ENCODE measurements at regions not wholly inside any gene's neighbourhood (a gene's known extent, or its start where the extent isn't known, plus 50 kb on each side); places are given as distances from the start of the nearest gene placed in this dataset.

DNA sequence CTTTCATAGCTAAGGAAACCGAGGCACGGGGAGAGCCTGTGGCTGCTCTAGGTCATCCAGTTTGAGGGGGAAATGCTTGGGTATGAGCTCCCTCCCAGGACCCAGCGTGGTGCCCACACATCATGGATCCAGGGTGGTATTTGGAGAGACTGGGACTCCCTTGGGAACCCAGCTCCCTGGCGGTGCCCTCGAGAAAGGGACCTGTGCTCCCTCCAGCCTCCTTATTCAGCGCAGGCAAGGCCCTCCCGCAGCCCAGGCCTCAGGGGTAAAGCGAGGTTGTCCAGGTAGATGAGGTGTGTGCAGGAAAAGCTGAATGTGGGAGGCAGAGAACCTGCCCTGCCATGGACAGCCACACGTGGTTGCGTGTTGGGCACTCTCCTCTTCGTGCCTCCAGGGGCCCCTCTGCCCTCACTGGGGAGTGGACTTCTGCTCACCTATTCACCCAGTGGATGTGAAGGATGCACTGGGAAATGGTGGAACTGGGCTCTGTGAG lies 53.8 kb upstream of the GPR78 start:
- no TSS peak for BruUV-seq (replicated peaks)
- in situ Hi-C loops (cut with MboI): no loop called here
- Histone ChIP-seq H3K27me3 (ENCODE audit: control insufficient read depth in 2 of 2, insufficient read depth in 2 of 2, low read length in 2 of 2) (no peaks in the 10 kb centered on the region), H3K79me2 (ENCODE audit: control insufficient read depth, insufficient read depth, low read length) (no peaks in the 10 kb centered on the region), H3K36me3 (ENCODE audit: control insufficient read depth, insufficient read depth, low read length) (no peaks in the 10 kb centered on the region), H3K27ac (ENCODE audit: extremely low read depth, low read depth, low read length) (no peak overlapping the region), H3K4me1 (replicated peaks in 1 of 2; ENCODE audit: control insufficient read depth in 2 of 2, insufficient read depth in 2 of 2, low read length in 2 of 2) (peaks cover 0 to 3% of the 10 kb centered on the region in 2 experiments; a peak in 1 of 5 replicates), H3K4me3 (no peak overlapping the region), H3K4me2 (ENCODE audit: insufficient read depth, low read length) (no peak overlapping the region), H4K20me1 (replicated peaks; ENCODE audit: control insufficient read depth, insufficient read depth, low read length) (no peaks in the 10 kb centered on the region), H3K9me1 (ENCODE audit: control insufficient read depth, insufficient read depth, low read length) (no peaks in the 10 kb centered on the region), H3K9me3 (replicated peaks; ENCODE audit: control insufficient read depth, insufficient read depth, low read depth, low read length) (no peaks in the 10 kb centered on the region), H2AFZ (ENCODE audit: low read depth, low read length) (no peak overlapping the region), H3K9ac (ENCODE audit: insufficient read depth in 1 of 2, low read depth in 2 of 2, low read length in 2 of 2) (no peak overlapping the region)
- TF ChIP-seq SMC3 (conservative IDR thresholded peaks at IDR 0.05; ENCODE audit: insufficient read depth, low read depth, low read length): no peak
- TF ChIP-seq, protein P1, sequence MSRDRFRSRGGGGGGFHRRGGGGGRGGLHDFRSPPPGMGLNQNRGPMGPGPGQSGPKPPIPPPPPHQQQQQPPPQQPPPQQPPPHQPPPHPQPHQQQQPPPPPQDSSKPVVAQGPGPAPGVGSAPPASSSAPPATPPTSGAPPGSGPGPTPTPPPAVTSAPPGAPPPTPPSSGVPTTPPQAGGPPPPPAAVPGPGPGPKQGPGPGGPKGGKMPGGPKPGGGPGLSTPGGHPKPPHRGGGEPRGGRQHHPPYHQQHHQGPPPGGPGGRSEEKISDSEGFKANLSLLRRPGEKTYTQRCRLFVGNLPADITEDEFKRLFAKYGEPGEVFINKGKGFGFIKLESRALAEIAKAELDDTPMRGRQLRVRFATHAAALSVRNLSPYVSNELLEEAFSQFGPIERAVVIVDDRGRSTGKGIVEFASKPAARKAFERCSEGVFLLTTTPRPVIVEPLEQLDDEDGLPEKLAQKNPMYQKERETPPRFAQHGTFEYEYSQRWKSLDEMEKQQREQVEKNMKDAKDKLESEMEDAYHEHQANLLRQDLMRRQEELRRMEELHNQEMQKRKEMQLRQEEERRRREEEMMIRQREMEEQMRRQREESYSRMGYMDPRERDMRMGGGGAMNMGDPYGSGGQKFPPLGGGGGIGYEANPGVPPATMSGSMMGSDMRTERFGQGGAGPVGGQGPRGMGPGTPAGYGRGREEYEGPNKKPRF (IDR thresholded peaks at IDR 0.05; ENCODE audit: low read depth, low read length): no peak
- TF ChIP-seq, protein P2, sequence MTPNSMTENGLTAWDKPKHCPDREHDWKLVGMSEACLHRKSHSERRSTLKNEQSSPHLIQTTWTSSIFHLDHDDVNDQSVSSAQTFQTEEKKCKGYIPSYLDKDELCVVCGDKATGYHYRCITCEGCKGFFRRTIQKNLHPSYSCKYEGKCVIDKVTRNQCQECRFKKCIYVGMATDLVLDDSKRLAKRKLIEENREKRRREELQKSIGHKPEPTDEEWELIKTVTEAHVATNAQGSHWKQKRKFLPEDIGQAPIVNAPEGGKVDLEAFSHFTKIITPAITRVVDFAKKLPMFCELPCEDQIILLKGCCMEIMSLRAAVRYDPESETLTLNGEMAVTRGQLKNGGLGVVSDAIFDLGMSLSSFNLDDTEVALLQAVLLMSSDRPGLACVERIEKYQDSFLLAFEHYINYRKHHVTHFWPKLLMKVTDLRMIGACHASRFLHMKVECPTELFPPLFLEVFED (CRISPR knock-in tag; conservative IDR thresholded peaks at IDR 0.05): no peak
- no peak for TF ChIP-seq GABPB1 (CRISPR knock-in tag; IDR thresholded peaks at IDR 0.05)
- no peak for TF ChIP-seq ZNF830 (CRISPR knock-in tag; IDR thresholded peaks at IDR 0.05)
- TF ChIP-seq HNRNPK (IDR thresholded peaks at IDR 0.05; ENCODE audit: low read depth, low read length, poor library complexity, severe bottlenecking): no peak
- no peak for TF ChIP-seq PYGO2 (tag; IDR thresholded peaks at IDR 0.05)
- TF ChIP-seq NBN (IDR thresholded peaks at IDR 0.05; ENCODE audit: low read depth): no peak
- TF ChIP-seq, protein P3, sequence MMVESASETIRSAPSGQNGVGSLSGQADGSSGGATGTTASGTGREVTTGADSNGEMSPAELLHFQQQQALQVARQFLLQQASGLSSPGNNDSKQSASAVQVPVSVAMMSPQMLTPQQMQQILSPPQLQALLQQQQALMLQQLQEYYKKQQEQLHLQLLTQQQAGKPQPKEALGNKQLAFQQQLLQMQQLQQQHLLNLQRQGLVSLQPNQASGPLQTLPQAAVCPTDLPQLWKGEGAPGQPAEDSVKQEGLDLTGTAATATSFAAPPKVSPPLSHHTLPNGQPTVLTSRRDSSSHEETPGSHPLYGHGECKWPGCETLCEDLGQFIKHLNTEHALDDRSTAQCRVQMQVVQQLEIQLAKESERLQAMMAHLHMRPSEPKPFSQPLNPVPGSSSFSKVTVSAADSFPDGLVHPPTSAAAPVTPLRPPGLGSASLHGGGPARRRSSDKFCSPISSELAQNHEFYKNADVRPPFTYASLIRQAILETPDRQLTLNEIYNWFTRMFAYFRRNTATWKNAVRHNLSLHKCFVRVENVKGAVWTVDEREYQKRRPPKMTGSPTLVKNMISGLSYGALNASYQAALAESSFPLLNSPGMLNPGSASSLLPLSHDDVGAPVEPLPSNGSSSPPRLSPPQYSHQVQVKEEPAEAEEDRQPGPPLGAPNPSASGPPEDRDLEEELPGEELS (CRISPR knock-in tag; IDR thresholded peaks at IDR 0.05; ENCODE audit: borderline replicate concordance): no peak
- TF ChIP-seq CAMTA2 (CRISPR knock-in tag; conservative IDR thresholded peaks at IDR 0.05): no peak
- TF ChIP-seq HDAC3 (IDR thresholded peaks at IDR 0.05; ENCODE audit: borderline replicate concordance, partially characterized antibody): no peak
- TF ChIP-seq GTF2A2 (tag; IDR thresholded peaks at IDR 0.05): no peak
- TF ChIP-seq NR4A1 (CRISPR knock-in tag; IDR thresholded peaks at IDR 0.05): no peak
- TF ChIP-seq NR4A1 (tag; IDR thresholded peaks at IDR 0.05): no peak
- intact Hi-C loops (cut with micrococcal nuclease): no loop called here
- no peak for FAIRE-seq
- 23% methylated on average over 11 of the region's 11 CpGs for WGBS (ENCODE audit: insufficient coverage, low coverage, missing lambda C conversion rate)
- DNase-seq (ENCODE audit: extremely low read depth in 1 of 4, low spot score in 3 of 4): no peak
- ChIA-PET POLR2A (interaction anchor here (0.7 to 1.0 kb wide), 3 partner anchors 10 to 63 kb away, joined by 3 to 4 read pairs (median 3); no protein-coding TSS in a partner anchor), CTCF (ENCODE audit: low intra/inter-chr PET ratio) (no interaction called here)
- ATAC-seq: peak; percentile 16; the same call in 1 of the 3 replicates
